ENCODE measurements at regions not wholly inside any gene's neighbourhood (a gene's known extent, or its start where the extent isn't known, plus 50 kb on each side); places are given as distances from the start of the nearest gene placed in this dataset.

- Histone ChIP-seq H3K79me1 (ENCODE audit: insufficient read depth, low read depth, low read length, poor library complexity, severe bottlenecking) (no peaks in the 10 kb centered on the region), H4K91ac (ENCODE audit: insufficient read length, low read depth, low read length) (no peak overlapping the region), H3K14ac (ENCODE audit: insufficient read depth, low read length) (no peak overlapping the region), H2BK5ac (ENCODE audit: insufficient read length, low read length) (no peak overlapping the region), H4K8ac (replicated peaks; ENCODE audit: insufficient read length, low read depth, low read length) (no peak overlapping the region), H3K4me2 (ENCODE audit: insufficient read depth, insufficient read length, low read length) (no peak overlapping the region), H2BK15ac (ENCODE audit: low read depth, low read length) (no peak overlapping the region), H3K18ac (ENCODE audit: insufficient read length, low read depth, low read length) (no peak overlapping the region), H3T11ph (ENCODE audit: low read length) (no peak overlapping the region), H3K9me3 (ENCODE audit: control insufficient read depth, low read depth, low read length) (no peaks in the 10 kb centered on the region), H3K27me3 (ENCODE audit: insufficient read depth, low read length) (peaks cover 10% of the 10 kb centered on the region; the same call in 1 of the 2 replicates), H2AK5ac (ENCODE audit: insufficient read length, low read length) (no peak overlapping the region), H3K27ac (ENCODE audit: insufficient read length, low read depth, low read length) (no peak overlapping the region), H3K23ac (ENCODE audit: insufficient read length, low read depth, low read length) (no peak overlapping the region), H3K79me2 (ENCODE audit: insufficient read depth, low read length) (no peaks in the 10 kb centered on the region), H4K5ac (ENCODE audit: insufficient read length, low read depth, low read length) (no peak overlapping the region), H4K20me1 (ENCODE audit: control insufficient read depth, insufficient read depth, insufficient read length) (no peaks in the 10 kb centered on the region), H2BK12ac (ENCODE audit: insufficient read length, low read depth, low read length) (no peak overlapping the region), H2BK20ac (ENCODE audit: low read depth, low read length, poor library complexity, severe bottlenecking) (no peak overlapping the region), H3K23me2 (ENCODE audit: insufficient read length, low read depth, low read length, poor library complexity, severe bottlenecking) (peaks cover 5% of the 10 kb centered on the region), H3K4me1 (ENCODE audit: insufficient read depth, low read length) (no peaks in the 10 kb centered on the region), H3K9ac (ENCODE audit: extremely low read depth, insufficient read length, low read length) (no peak overlapping the region), H3K4ac (ENCODE audit: low read depth, low read length) (no peak overlapping the region), H2BK120ac (ENCODE audit: low read depth, low read length, poor library complexity, severe bottlenecking) (no peak overlapping the region), H3K56ac (ENCODE audit: insufficient read length, low read depth, low read length) (no peak overlapping the region), H2AFZ (ENCODE audit: low read length) (no peak overlapping the region)
- peaks cover 21 to 25% of the 10 kb centered on the region in 2 experiments for H3K4me1 Mint-ChIP-seq
- DNase-seq: no peak
- H3K4me3 Mint-ChIP-seq: no peak overlapping the region
- peaks cover 5 to 6% of the 10 kb centered on the region in 2 experiments; a peak in 3 of 5 replicates for H3K9me3 Mint-ChIP-seq
- TF ChIP-seq, protein P1, sequence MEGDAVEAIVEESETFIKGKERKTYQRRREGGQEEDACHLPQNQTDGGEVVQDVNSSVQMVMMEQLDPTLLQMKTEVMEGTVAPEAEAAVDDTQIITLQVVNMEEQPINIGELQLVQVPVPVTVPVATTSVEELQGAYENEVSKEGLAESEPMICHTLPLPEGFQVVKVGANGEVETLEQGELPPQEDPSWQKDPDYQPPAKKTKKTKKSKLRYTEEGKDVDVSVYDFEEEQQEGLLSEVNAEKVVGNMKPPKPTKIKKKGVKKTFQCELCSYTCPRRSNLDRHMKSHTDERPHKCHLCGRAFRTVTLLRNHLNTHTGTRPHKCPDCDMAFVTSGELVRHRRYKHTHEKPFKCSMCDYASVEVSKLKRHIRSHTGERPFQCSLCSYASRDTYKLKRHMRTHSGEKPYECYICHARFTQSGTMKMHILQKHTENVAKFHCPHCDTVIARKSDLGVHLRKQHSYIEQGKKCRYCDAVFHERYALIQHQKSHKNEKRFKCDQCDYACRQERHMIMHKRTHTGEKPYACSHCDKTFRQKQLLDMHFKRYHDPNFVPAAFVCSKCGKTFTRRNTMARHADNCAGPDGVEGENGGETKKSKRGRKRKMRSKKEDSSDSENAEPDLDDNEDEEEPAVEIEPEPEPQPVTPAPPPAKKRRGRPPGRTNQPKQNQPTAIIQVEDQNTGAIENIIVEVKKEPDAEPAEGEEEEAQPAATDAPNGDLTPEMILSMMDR (conservative IDR thresholded peaks at IDR 0.05): no peak
- H3K27ac Mint-ChIP-seq: no peak overlapping the region
- WGBS (ENCODE audit: extremely low coverage, insufficient read length, low lambda C conversion rate): no CpG with 5 or more reads among the region's 4 CpGs
- H3K27me3 Mint-ChIP-seq (ENCODE audit: low read depth): peaks cover 48% of the 10 kb centered on the region
- peaks cover 4 to 26% (median 11%) of the 10 kb centered on the region in 3 experiments for H3K36me3 Mint-ChIP-seq (ENCODE audit: insufficient read depth in 1 of 3, low read depth in 3 of 3)
Measured at GRCh38 chr4:110415478-110415877, 60.5 kb upstream of the ENPEP start.

All from H9 (cell line).